ENCODE measurements at regions not wholly inside any gene's neighbourhood (a gene's known extent, or its start where the extent isn't known, plus 50 kb on each side); places are given as distances from the start of the nearest gene placed in this dataset.

DNA sequence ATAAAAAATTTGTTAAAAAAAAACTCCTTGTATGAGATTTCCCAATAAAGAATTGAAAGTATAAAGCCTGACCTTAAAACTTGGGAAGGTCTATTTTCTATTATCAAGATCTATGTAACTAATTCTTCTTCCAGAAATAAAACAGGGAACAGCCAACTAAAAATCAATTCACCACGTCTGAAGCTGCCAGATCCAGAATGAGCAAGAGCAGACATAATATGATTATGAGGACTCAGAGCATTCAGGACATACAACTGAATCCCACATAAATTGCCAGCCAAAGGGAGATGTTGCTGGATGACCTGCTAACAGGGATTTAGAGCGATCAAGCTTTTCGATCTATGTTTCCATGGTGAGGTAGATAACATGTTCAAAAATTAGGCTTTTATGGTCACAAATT, 1151.3 kb upstream of the CADM2 start:
- DNase-seq (ENCODE audit: low spot score in 2 of 2), result no peak
- Mint-ChIP-seq H3K36me3 (peaks cover 0 to 1% of the 10 kb centered on the region in 2 donors), H3K9me3 (peaks cover 7 to 19% of the 10 kb centered on the region in 2 donors), H3K27ac (no peak overlapping the region)
- ATAC-seq, result no peak

DNA sequence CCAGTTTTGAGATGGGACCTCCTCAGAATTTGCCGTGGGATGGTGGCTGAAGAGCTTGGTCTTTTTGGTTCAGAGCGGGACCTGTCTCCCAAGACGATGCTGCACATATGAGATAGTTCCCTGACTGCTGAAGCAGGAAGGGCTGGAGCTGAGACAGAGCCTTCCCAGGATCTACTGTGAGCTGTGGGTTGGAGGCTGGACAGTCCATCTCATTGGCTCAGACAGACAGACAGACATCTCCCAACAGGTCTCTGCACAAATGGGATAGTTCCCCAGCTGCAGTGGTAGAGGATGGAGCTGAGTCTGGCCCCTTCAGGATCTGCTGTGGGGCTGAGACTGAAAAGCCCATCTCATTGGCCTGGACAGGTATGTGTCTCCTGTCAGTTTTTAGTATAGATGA, 1145.6 kb upstream of the CADM2 start:
- Mint-ChIP-seq H3K36me3 (peaks cover 0 to 10% of the 10 kb centered on the region in 2 donors), H3K9me3 (peaks cover 8 to 13% of the 10 kb centered on the region in 2 donors), H3K27ac (no peak overlapping the region)
- DNase-seq (ENCODE audit: low spot score in 2 of 2), result no peak
- ATAC-seq, result no peak

- DNase-seq (ENCODE audit: low spot score in 2 of 2), result no peak
- Mint-ChIP-seq H3K9me3 (peaks cover 0 to 17% of the 10 kb centered on the region in 2 donors), H3K36me3 (peaks cover 0 to 10% of the 10 kb centered on the region in 2 donors), H3K27ac (no peak overlapping the region)
- no peak for ATAC-seq
Observed at GRCh38 chr3:83816653-83817052, 1142.1 kb upstream of the CADM2 start.

DNA sequence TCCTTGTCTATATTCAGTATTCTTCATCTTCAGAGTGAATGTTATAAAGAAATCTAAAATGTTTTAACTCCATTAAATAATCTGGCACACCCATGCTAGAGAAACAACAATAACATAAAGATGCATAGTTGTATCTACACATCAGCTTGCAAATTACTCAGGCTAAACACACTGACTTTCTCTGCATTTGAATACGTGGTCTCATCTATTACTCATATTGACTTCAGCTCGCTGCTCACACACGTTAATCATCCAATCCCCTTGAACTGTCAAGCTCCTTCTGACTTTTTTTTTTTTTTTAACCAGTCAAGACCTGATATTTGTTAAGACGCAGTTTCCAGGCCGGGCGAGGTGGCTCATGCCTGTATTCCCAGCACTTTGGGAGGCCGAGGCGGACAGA, 1137.3 kb upstream of the CADM2 start:
- Mint-ChIP-seq H3K36me3 (no peaks in the 10 kb centered on the region), H3K9me3 (peaks cover 8 to 11% of the 10 kb centered on the region in 2 donors), H3K27ac (no peak overlapping the region)
- DNase-seq (ENCODE audit: low spot score in 2 of 2) (no peak), ATAC-seq (no peak)

DNA sequence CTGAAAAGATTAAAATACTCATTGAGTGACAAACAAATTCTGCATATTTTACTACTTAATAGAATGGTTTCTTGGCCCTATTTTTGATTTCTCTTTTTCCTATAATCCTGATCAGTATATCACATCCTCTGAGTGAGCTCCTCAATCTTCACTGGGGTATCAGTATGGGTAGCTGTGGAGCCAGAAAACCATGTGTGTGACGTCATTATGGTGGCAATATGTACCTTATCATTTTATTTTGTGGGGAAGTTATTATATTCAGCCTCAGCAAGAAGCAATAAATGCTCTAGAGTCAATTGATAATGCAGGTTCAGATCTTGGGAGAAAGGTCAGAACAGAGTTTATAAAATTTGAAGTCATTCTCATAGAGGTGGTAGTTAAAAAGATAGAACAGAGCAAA, 1135.7 kb upstream of the CADM2 start:
- ATAC-seq, result no peak
- Mint-ChIP-seq H3K27ac (no peak overlapping the region), H3K36me3 (no peaks in the 10 kb centered on the region), H3K9me3 (peaks cover 8 to 11% of the 10 kb centered on the region in 2 donors)
- DNase-seq (ENCODE audit: low spot score in 2 of 2), result no peak

DNA sequence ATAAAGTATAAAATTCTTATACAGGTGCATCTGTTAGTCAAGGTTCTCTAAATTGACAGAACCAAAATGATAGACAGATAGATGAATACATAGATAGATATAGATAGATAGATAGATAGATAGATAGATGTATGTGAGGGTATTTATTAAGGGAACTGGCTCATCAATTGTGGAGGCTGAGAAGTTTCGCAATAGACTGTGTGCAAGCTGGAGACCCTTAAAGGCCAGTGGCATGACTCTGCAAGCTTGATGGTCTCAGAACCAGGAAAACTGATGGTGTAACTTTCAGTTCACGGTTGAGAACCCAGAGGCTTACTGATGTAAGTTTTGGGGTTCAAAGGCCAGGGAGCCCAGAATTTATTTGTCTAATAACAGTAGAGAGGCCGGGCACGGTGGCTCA, 1123.7 kb upstream of the CADM2 start:
- Mint-ChIP-seq H3K36me3 (no peaks in the 10 kb centered on the region), H3K9me3 (peaks cover 4 to 5% of the 10 kb centered on the region in 2 donors), H3K27ac (no peak overlapping the region)
- ATAC-seq, result no peak
- DNase-seq (ENCODE audit: low spot score in 2 of 2), result no peak

DNA sequence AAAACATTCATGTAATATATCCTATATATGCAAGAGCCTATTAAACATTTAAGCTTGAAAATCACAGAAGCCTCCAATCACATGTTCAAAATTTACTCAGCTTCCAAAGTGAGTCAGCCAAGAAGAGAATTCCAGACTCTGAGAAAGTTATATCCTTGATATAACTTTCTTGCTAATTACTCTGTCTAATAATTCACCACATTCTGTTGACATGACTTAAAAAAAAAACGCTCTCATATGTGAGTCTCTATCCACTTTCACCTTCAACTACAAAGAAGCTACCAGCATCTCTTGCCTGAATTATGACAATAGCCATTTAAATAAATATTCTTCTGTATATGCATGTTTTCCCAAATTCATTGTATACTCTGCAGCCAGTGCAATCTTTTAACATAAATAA, 1116.3 kb upstream of the CADM2 start:
- no peak overlapping the region for H3K27ac Mint-ChIP-seq
- H3K36me3 Mint-ChIP-seq, result no peaks in the 10 kb centered on the region
- DNase-seq (ENCODE audit: low spot score in 2 of 2) (no peak), ATAC-seq (no peak)
- H3K9me3 Mint-ChIP-seq, result peaks cover 0 to 6% of the 10 kb centered on the region in 2 donors

DNA sequence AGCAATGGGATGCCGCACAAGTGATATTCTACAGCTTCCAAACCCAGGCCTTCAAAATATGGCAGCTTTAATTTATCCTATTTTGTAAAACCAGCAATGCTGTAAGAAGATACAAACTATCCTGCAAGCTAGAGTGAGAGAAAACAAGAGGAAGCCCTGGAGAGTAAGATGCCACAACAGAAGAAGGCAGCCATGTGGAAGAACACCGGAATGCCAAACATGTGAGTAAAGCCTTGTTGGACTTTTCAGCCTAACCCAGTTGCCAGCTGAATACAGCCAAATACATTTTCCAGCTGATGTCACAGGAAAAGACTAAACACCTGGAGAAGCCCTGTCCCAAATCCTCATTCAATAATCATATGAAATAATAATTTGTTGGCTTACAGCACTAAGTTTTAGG, 1115.1 kb upstream of the CADM2 start:
- Mint-ChIP-seq H3K27ac (no peak overlapping the region), H3K9me3 (peaks cover 0 to 6% of the 10 kb centered on the region in 2 donors), H3K36me3 (no peaks in the 10 kb centered on the region)
- no peak for ATAC-seq
- no peak for DNase-seq (ENCODE audit: low spot score in 2 of 2)

- ATAC-seq, result no peak
- no peak for DNase-seq (ENCODE audit: low spot score in 2 of 2)
- Mint-ChIP-seq H3K27ac (no peak overlapping the region), H3K9me3 (peaks cover 7 to 13% of the 10 kb centered on the region in 2 donors), H3K36me3 (no peaks in the 10 kb centered on the region)
Observed at GRCh38 chr3:83849106-83849730, 1109.6 kb upstream of the CADM2 start.

- no peak for DNase-seq (ENCODE audit: low spot score in 2 of 2)
- Mint-ChIP-seq H3K9me3 (peaks cover 24 to 27% of the 10 kb centered on the region in 2 donors), H3K36me3 (peaks cover 0 to 6% of the 10 kb centered on the region in 2 donors), H3K27ac (no peak overlapping the region)
- no peak for ATAC-seq
Observed at GRCh38 chr3:83863380-83863779, 1095.4 kb upstream of the CADM2 start.

DNA sequence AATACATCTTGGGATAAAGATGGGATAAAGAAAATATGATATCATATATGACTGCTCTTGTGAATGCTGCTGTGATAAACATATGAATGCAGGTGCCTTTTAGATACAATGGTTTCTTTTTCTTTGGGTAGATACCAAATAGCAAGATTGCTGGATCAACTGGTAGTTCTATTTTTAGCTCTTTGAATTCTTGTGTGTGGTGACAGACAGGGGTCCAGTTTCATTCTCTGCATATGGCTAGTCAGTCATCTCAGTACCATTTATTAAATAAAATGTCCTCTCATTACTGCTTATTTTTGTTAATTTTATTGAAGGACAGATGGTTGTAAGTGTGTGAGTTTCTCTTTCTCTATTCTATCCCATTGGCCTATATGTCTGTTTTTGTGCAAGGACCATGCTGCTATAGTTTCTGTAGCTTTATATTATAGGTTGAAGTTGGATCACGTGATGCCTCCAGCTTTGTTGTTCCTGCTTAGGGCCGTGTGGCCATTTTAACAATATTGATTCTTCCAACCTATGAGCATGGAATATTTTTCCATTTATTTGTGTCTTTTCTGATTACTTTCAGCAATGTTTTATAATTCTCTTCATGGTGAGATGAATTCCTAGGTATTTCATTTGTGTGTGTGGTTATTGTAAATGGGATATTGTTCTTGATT, 1089.8 kb upstream of the CADM2 start:
- H3K27ac Mint-ChIP-seq, result no peak overlapping the region
- H3K9me3 Mint-ChIP-seq, result peaks cover 6 to 14% of the 10 kb centered on the region in 2 donors
- no peak for DNase-seq (ENCODE audit: low spot score in 2 of 2)
- H3K36me3 Mint-ChIP-seq, result no peaks in the 10 kb centered on the region
- no peak for ATAC-seq

DNA sequence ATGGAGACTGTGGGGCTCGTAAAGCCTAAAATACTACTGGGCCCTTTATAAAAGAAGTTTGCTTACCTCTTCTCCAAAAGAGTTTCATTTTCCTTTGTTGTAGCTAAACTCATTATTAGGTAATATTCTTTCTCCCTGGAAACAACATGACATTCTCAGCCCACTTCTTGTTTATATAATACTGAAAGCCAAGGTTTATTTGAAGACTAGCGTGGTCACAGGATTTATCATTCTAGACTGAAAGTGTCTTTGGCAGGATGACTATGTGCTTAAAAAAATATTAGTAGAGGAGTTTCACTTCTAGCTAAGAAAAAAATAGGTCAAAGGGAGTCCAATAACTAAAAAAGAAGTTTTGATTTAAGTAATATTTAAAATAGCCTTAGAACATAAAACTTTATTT, 1085.2 kb upstream of the CADM2 start:
- ATAC-seq (no peak), DNase-seq (ENCODE audit: low spot score in 2 of 2) (no peak)
- no peak overlapping the region for H3K27ac Mint-ChIP-seq
- H3K36me3 Mint-ChIP-seq, result no peaks in the 10 kb centered on the region
- H3K9me3 Mint-ChIP-seq, result peaks cover 6% of the 10 kb centered on the region in 2 donors

DNA sequence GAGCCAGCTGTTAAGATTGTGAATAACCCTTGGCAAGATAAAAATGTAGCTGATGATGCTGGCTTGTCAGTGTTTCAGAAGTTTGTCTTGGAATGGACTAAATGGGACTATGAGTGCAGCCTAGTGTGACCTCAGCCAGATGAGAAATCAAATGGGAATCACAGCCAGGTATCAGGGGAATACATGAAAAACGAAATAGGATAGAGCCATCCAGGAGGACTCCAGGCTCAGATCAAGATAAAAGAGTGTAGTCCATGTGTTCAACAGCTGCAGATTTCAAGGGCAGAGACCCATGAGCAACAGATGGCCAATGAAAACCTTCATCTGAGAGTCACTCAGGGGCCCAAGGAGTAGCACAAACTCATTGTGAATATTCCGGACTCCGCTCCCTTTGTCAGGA, 1080.9 kb upstream of the CADM2 start:
- H3K9me3 Mint-ChIP-seq, result peaks cover 3 to 14% of the 10 kb centered on the region in 2 donors
- H3K36me3 Mint-ChIP-seq, result no peaks in the 10 kb centered on the region
- H3K27ac Mint-ChIP-seq, result no peak overlapping the region
- ATAC-seq (no peak), DNase-seq (ENCODE audit: low spot score in 2 of 2) (no peak)

GRCh38 chr3:83882701-83883100, 1076.1 kb upstream of the CADM2 start:
- ATAC-seq (no peak), DNase-seq (ENCODE audit: low spot score in 2 of 2) (no peak)
- no peak overlapping the region for H3K27ac Mint-ChIP-seq
- H3K9me3 Mint-ChIP-seq, result peaks cover 13 to 25% of the 10 kb centered on the region in 2 donors
- H3K36me3 Mint-ChIP-seq, result no peaks in the 10 kb centered on the region

- H3K9me3 Mint-ChIP-seq, result peaks cover 20 to 21% of the 10 kb centered on the region in 2 donors
- no peak for ATAC-seq
- no peaks in the 10 kb centered on the region for H3K36me3 Mint-ChIP-seq
- H3K27ac Mint-ChIP-seq, result no peak overlapping the region
- no peak for DNase-seq (ENCODE audit: low spot score in 2 of 2)
Observed at GRCh38 chr3:83890039-83890762, 1068.6 kb upstream of the CADM2 start.

DNA sequence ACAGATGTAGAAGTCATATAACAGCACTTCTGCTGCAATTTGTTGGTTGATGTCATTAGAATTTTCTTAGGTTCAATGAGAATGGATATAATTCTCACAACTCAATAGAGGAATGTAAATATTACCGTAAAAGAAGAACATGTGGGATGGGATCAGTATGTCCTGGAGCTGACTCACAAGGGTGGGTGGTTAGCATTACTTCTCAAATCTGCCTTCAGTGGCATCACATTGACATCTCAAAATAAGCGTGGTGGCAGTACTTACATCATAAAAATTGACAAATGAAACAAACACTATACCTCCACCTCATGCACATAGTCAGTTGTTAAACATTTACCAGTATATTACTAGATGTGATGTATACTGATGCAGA, 1068.0 kb upstream of the CADM2 start:
- no peak overlapping the region for H3K27ac Mint-ChIP-seq
- peaks cover 15 to 16% of the 10 kb centered on the region in 2 donors for H3K9me3 Mint-ChIP-seq
- ATAC-seq, result no peak
- no peaks in the 10 kb centered on the region for H3K36me3 Mint-ChIP-seq
- no peak for DNase-seq (ENCODE audit: low spot score in 2 of 2)

- no peaks in the 10 kb centered on the region for H3K36me3 Mint-ChIP-seq
Observed at GRCh38 chr3:83894223-83894622, 1064.6 kb upstream of the CADM2 start.

More at GRCh38 chr3:83894223-83894622, 1064.6 kb upstream of the CADM2 start:
- ATAC-seq, result no peak
- Mint-ChIP-seq H3K27ac (no peak overlapping the region), H3K9me3 (peaks cover 11 to 14% of the 10 kb centered on the region in 2 donors)
- DNase-seq (ENCODE audit: low spot score in 2 of 2), result no peak

All from activated naive CD4-positive, alpha-beta T cell treated with anti-CD3 and anti-CD28 coated beads, Interleukin-2, amount 50 U/mL, for 72 hours (primary cell).